H54 (cell line): ENCODE measurements at regions not wholly inside any gene's neighbourhood (a gene's known extent, or its start where the extent isn't known, plus 50 kb on each side); places are given as distances from the start of the nearest gene placed in this dataset.

ENCODE experiments used
- DNase-seq: peaks from one replicate; pipeline ENCODE4 v3.0.0; 2011; ENCODE audit warnings: low spot score, mixed read lengths; ENCODE audit not compliant: insufficient read length
- FAIRE-seq: peaks from 3 replicates; lab custom pipeline; 2011; peaks lifted over from hg19 to GRCh38; lab: Jason Lieb, UNC
- POLR2A ChIP-seq: IDR thresholded peaks from 2 replicates; pipeline ENCODE4 v1.6.1; 2011; ENCODE audit warnings: low read depth, mild to moderate bottlenecking, low read length

- no peak for TF ChIP-seq POLR2A
- FAIRE-seq (no peak), DNase-seq (no peak)
Measured at GRCh38 chr12:96143827-96144565, 50.2 kb upstream of the ELK3 start.
